EH (cell line): ENCODE measurements at regions not wholly inside any gene's neighbourhood (a gene's known extent, or its start where the extent isn't known, plus 50 kb on each side); places are given as distances from the start of the nearest gene placed in this dataset.
"Not testable (repeated sequence)": the region's sequence is repeated elsewhere in the genome, so short reads cannot be mapped to it uniquely, and the experiment has no call there.

Experiments used
- DNase-seq: peaks from one replicate; pipeline ENCODE4 v3.0.0-alpha.2; 2015; ENCODE audit warnings: low read depth

- DNase-seq, result no peak
Measured at GRCh38 chr3:186454881-186455703, 89.1 kb downstream of the CRYGS start.

DNA sequence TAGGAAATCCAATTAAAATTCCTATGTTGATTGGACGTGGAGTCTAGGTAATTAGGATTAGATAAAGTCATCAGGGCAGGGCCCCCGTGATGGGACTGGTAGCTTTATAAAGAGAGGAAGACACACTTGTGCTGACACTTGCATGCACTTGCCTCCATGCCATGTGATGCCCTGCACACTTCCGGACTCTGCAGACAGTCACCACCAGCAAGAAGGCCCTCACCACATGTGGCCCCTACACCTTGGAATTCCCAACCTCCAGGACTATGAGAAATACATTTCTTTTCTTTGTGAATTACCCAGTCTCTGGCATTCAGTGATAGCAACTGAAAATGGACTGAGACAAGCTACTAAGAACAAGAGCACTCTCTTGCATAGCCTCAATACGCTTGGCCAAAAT lies 90.6 kb downstream of the CRYGS start:
- DNase-seq, result no peak

- peak; percentile 90 for DNase-seq
Measured at GRCh38 chr3:186452517-186452916, 90.5 kb upstream of the DGKG start.

DNA sequence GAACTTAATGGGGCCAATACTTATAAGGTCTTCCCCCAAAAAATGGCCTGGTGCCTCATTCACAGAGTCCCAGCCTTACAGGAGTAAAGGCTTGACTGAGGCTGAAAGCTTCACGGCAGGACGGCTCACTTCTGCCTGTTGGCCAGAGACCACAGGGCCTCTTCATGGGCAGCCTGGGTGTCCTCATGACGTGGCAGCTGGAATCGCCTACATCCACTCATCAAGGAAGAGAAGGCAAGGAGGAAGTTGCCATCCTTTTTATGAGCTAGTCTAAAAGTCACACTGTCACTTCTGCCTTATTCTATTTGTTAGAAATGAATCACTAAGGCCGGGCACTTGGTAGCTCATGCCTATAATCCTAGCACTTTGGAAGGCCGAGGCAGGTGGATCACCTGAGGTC lies 89.3 kb upstream of the DGKG start:
- peak; percentile 49 for DNase-seq

GRCh38 chr3:186444974-186445373 lies 82.9 kb upstream of the DGKG start:
- DNase-seq, result no peak

- no peak for DNase-seq
Measured at GRCh38 chr3:186444288-186444687, 82.3 kb upstream of the DGKG start.

DNA sequence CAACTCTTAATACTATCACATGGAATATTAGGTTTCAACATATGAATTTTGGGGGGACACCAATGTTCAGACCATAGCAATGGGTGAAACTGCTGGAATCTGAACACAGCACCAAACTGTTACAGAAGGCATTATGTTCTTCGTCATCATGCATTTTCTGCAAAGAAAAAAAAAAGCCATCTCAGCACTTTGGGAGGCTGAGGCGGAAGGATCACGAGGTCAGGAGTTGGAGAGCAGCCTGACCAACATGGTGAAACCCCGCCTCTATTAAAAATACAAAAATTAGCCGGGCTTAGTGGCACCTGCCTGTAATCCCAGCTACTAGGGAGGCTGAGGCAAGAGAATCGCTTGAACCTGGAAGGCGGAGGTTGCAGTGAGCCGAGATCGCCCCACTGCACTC lies 80.9 kb upstream of the DGKG start:
- DNase-seq, result not testable (repeated sequence)

GRCh38 chr3:186442162-186442561 lies 80.1 kb upstream of the DGKG start:
- no peak for DNase-seq

DNA sequence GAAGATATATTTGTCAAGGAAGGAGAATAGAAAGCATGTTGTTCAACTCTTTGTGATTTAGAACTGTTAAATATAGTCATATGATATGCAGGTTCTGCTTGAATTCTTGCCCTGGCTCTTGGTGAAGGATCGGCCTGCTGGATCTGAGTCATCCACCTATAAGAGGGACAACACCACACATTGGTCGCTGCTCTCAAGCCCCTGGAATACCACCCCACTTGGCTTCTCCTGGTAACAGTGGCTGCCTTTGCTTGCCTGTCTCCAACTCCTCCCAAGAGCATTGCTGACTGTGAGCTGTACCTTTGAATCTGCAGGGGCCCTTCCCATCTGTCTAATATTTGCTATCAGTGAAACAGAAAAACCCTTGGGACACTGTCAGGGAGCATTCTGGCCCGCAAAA lies 78.9 kb upstream of the DGKG start:
- DNase-seq, result no peak

DNA sequence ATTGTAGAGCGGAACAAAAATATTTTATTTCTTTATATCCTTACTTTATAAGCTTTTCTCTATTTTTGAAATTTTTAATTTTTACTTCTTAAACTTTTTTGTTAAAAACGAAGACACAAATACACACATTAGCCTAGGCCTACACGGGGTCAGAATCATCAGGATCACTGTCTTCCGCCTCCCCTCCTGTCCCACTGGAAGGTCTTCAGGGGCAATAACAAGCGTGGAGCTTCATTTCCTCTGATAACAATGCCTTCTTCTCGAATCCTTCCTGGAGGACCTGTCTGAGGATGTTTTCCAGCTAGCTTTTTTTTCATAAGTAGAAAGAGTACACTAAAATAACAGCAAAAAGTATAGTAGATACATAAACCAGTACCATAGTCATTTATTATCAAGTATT lies 77.7 kb upstream of the DGKG start:
- DNase-seq, result no peak

GRCh38 chr3:186435332-186435731 lies 73.3 kb upstream of the DGKG start:
- DNase-seq, result not testable (repeated sequence)

DNA sequence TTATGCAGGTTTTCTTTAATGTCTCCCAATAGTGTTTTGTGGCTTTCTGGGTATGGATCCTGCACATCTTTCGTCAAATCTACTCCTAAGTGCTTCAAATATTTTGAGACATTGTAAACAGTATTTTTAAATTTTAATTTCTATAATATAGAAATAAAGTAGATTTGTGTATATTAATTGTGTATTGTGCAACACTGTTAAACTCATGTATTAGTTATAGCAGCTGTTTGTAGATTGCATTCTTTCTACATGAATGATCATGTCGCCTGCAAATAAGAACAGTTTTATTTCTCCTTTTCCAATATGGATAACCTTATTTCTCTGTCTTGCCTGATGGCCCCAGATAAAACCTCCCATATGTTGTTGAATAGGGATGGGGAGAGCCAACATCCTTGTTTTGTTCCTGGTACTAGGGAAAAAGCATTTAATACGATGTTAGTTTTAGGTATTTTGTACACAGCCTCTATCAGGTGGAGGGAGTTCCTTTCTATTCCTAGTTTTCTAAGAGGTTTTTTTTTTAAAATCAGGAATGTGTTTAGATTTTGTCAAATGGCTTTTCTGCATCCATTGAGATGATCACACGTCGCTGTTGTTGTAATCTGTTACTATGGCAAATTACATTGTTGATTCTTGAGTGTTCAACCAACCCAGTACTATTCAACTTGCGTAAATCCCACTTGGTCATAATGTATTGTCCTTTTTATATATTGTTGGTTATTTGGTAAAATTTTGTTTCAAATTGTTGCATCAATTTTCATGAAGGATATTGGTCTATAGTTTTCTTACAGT lies 71.1 kb upstream of the DGKG start:
- no peak for DNase-seq

GRCh38 chr3:186432189-186432588 lies 70.2 kb upstream of the DGKG start:
- DNase-seq, result peak; percentile 83

DNA sequence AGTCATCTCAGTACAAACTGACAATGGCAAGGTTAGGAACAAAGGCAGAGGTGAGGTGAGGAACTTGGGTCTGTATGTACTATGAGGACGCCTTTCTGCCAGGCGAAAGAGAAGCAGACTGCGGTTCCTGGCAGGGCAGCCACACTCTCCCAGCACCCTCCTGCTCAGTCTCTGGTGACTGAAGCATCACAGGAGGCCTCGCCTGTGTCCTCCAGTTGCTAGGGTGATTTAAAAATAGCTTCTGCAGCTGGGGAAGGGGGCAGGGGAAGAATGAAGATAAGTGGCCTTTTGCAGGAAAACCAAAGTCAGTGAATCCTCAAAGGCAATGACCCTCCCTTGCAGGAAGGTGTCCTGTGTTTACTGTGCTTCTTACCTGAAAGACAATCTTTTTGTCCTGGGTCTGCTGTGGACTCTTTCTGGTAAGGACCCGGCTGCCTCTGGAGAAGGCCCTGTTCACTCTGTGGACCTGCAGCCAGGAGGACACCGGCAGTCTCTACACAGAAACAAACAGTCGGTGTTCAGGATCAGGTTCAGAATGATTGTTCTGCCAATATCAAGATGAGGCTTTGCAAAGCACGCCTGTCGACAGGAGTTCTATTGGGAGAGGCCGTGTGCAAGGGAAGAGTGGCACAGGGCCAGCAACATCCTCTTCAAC lies 65.7 kb upstream of the DGKG start:
- peak; percentile 64 for DNase-seq

- DNase-seq, result peak; percentile 92
Measured at GRCh38 chr3:186425788-186426730, 64.0 kb upstream of the DGKG start.

DNA sequence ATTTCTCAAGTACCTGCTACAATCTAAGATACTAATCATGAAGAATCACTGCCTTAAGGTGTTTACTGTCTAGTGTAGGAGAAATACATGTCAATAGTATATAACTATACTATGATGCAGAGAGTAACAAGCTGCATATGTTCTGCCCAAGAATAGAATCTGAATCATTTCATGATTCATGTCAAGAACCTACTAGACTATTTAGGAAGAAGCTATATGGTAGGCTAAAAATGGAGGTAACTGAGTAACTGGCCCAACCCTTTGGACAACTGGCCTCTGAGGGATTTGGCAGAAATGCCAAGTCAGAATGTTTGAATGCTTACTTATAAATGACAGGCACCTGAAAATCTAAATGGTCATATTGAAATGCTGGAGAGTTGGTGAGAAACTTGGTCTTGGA lies 59.9 kb upstream of the DGKG start:
- no peak for DNase-seq

DNA sequence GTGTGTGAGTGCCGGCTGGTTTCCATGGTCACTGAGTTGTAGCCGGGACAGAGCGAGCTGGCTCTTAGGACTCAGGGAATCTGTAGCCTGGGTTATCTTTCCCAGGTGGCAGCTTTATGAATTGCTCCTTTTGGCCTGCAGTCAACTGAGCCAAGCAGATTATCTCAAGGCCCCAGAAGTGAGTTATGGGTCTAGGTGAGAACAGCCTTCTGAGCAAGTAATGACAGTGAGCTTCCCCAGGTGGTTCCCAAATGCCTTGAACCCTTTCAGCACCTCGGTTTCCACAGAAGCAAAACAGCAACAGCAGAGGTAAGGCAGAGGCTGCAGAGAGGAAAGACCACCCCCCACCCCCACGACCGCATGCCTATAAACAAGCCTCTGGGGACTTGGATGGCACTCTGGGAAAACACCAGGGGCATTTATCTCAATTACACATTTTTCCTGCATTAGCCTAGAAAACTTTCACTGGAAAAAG lies 56.7 kb upstream of the DGKG start:
- no peak for DNase-seq

GRCh38 chr3:186417791-186418190 lies 55.8 kb upstream of the DGKG start:
- DNase-seq, result peak; percentile 95

DNA sequence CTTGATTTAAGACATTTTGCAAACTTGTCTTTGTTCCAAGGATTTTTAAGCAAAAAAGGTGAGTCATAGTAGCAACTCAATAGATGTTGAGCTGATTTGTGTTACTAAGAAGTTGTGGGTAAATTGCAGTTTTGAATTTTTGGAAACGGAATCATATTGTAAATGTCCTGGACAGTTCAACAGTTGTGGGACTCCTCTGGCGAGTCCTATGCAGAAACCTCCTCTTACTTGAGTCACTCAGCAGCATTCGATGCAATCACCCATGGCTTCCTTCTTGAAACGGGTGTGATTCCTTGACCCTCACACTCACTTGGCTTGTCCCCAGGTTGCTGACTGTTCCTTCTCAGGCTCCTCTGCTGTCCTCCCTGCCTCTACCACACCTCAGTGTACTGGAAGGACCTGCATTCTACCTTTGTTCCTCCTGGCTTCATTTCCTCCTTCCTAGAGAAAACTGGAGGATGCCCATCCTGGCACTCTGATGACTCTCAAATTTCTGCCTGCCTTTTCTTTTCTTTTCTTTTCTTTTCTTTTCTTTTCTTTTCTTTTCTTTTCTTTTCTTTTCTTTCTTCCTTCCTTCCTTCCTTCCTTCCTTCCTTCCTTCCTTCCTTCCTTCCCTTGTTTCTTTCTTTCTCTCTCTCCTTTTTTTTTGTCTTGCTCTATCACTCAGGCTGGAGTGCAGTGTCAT lies 52.8 kb upstream of the DGKG start:
- peak; percentile 87 for DNase-seq

DNA sequence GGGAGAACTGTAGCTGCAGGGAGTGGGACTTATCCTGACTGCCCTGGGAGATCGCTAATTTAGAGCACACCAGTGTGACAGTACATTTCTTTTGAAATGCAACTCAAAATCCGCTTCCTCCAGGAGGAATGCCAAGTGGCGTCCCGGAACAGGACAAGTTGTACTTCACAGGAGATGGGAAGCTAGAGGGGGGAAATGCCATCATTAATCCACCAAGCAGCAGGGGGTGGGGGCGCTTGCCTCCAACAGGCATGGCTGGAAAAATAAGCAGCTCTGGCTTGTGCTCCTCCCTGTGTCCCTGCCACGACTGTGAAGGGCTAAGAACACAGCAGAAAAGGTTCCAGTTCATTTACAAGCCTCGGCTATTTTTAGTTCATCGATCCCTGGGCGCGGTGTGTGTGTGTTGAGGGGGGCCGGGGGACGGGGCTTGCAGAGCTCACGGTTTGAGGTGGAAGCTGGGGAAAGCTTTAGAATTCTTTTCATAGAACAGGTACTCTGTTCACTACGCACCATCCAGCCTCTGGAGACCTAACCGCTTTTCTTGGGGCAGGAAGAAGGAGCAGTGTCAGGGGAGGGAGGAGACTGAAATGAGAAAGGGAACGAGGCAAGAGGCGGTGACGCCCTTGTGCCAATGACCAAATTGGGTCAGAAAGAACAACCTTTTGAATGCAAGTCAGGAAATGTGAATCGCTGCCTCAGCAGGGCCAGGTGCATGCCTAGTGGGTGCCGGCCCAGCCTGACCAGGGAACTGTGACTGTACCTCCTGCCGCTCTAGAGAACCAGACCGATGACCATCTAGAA lies 51.8 kb upstream of the DGKG start:
- peak; percentile 45 for DNase-seq
